Lung (tissue), 11 donors: ENCODE measurements at regions not wholly inside any gene's neighbourhood (a gene's known extent, or its start where the extent isn't known, plus 50 kb on each side); places are given as distances from the start of the nearest gene placed in this dataset.

Experiments
- ATAC-seq: fragments of 200-7000 bp; cut with Tn5 transposase; one replicate; pipeline ENCODE4 v1.9.1; 2020; ENCODE audit warnings: moderate number of reproducible peaks; ENCODE audit not compliant: insufficient read depth, low FRiP score
- DNase-seq, 3 donors: peaks; one replicate each; pipeline ENCODE4 v3.0.0-alpha.2; 2013 to 2017
- H3K27ac ChIP-seq, 2 donors: one replicate each; pipeline ENCODE4 v1.5.1; 2013; ENCODE audit warnings: mild to moderate bottlenecking in 2 of 2, moderate library complexity in 2 of 2, control low read depth in 1 of 2, inconsistent platforms in 1 of 2, low read depth in 1 of 2, low read length in 1 of 2
- H3K27me3 ChIP-seq, 3 donors: one replicate each; pipeline ENCODE4 v1.5.1; 2013; ENCODE audit warnings: low read length in 2 of 3; ENCODE audit not compliant: control insufficient read depth in 3 of 3, insufficient read depth in 3 of 3
- H3K36me3 ChIP-seq, 4 donors: one replicate each; pipeline ENCODE4 v1.5.1; 2013; ENCODE audit warnings: low read length in 4 of 4, mild to moderate bottlenecking in 1 of 4, moderate library complexity in 1 of 4; ENCODE audit not compliant: control insufficient read depth in 4 of 4, insufficient read depth in 4 of 4
- H3K4me1 ChIP-seq, 5 donors: one replicate each; pipeline ENCODE4 v1.5.1; 2013; ENCODE audit warnings: low read length in 5 of 5, mild to moderate bottlenecking in 2 of 5, moderate library complexity in 1 of 5; ENCODE audit not compliant: control insufficient read depth in 5 of 5, insufficient read depth in 5 of 5
- H3K4me3 ChIP-seq: one replicate; pipeline ENCODE4 v1.5.1; 2013; ENCODE audit warnings: mild to moderate bottlenecking, control low read depth, moderate library complexity
- H3K9ac ChIP-seq, 2 donors: one replicate each; pipeline ENCODE4 v1.5.1; 2013; ENCODE audit warnings: low read length in 2 of 2, control low read depth in 1 of 2; ENCODE audit not compliant: insufficient read depth in 1 of 2
- H3K9me3 ChIP-seq, 4 donors: one replicate each; pipeline ENCODE4 v1.5.1; 2013; ENCODE audit warnings: low read length in 3 of 4, mild to moderate bottlenecking in 1 of 4, moderate library complexity in 1 of 4; ENCODE audit not compliant: control insufficient read depth in 4 of 4, insufficient read depth in 3 of 4
- CTCF ChIP-seq: IDR thresholded peaks from 2 replicates; pipeline ENCODE4 v1.5.1; 2012; ENCODE audit warnings: mild to moderate bottlenecking; ENCODE audit errors: control extremely low read depth, extremely low read depth
- WGBS, 2 donors: extraction: QIAGEN DNeasy Blood & Tissue Kit; methylation state at CpG; one replicate each; pipeline ENCODE4 v1.1.7; 2013; 5-methylcytosine and 5-hydroxymethylcytosine counted together
- donor health status: control.
- donor health status: control.
- donor health status: Bipolar disorder and iron deficiency.
- donor health status: healthy.
- donor health status: DM: yes; HTN: yes; CAD: no.

GRCh38 chr15:31228011-31228484, 98.6 kb upstream of the KLF13 start:
- Histone ChIP-seq H3K27ac (no peak overlapping the region), H3K4me1 (peaks cover 0 to 14% (median 0%) of the 10 kb centered on the region in 5 donors), H3K9me3 (no peaks in the 10 kb centered on the region), H3K27me3 (peaks cover 0 to 12% (median 4%) of the 10 kb centered on the region in 3 donors), H3K4me3 (no peak overlapping the region), H3K36me3 (no peaks in the 10 kb centered on the region), H3K9ac (no peak overlapping the region)
- no peak for DNase-seq
- TF ChIP-seq CTCF, result no peak
- ATAC-seq, result no peak
- WGBS, 2 donors, result 52 to 66% methylated on average over 7 of the region's 7 CpGs

GRCh38 chr15:31228980-31229826, 97.4 kb upstream of the KLF13 start:
- Histone ChIP-seq H3K27me3 (peaks cover 0 to 5% (median 2%) of the 10 kb centered on the region in 3 donors), H3K9ac (no peak overlapping the region), H3K27ac (peak overlapping the region in 1 of 2 donors; percentile 14), H3K9me3 (no peaks in the 10 kb centered on the region), H3K36me3 (no peaks in the 10 kb centered on the region), H3K4me3 (no peak overlapping the region), H3K4me1 (peaks cover 0 to 4% (median 0%) of the 10 kb centered on the region in 5 donors)
- TF ChIP-seq CTCF, result no peak
- peak; percentile 73 for ATAC-seq
- DNase-seq, result peak in 2 of 3 donors; percentile 17 to 27
- 74 to 86% methylated on average over 8 of the region's 8 CpGs for WGBS, 2 donors

GRCh38 chr15:31230630-31231485, 95.8 kb upstream of the KLF13 start:
- no peak overlapping the region for H3K4me3 ChIP-seq
- H3K4me1 ChIP-seq, result peaks cover 0 to 10% (median 5%) of the 10 kb centered on the region in 5 donors
- no peaks in the 10 kb centered on the region for H3K27me3 ChIP-seq
- TF ChIP-seq CTCF, result no peak
- no peaks in the 10 kb centered on the region for H3K36me3 ChIP-seq
- DNase-seq, result no peak
- no peak for ATAC-seq
- 93 to 96% methylated on average over 6 of the region's 6 CpGs for WGBS, 2 donors
- H3K27ac ChIP-seq, result no peak overlapping the region
- H3K9me3 ChIP-seq, result no peaks in the 10 kb centered on the region
- H3K9ac ChIP-seq, result no peak overlapping the region
